Raji (cell line): ENCODE measurements at regions not wholly inside any gene's neighbourhood (a gene's known extent, or its start where the extent isn't known, plus 50 kb on each side); places are given as distances from the start of the nearest gene placed in this dataset.

Source experiments
- POLR2A ChIP-seq: IDR thresholded peaks from 2 replicates; pipeline ENCODE4 v1.6.1; 2011; ENCODE audit warnings: low read depth, low read length, control low read depth; ENCODE audit not compliant: insufficient read depth

- no peak for TF ChIP-seq POLR2A
These were observed 385.2 kb downstream of the TNS3 start for GRCh38 chr7:47196737-47197136.

- no peak for TF ChIP-seq POLR2A
These were observed 385.7 kb downstream of the TNS3 start for GRCh38 chr7:47196106-47196645.

- TF ChIP-seq POLR2A: no peak
These were observed 386.3 kb downstream of the TNS3 start for GRCh38 chr7:47195641-47196040.

- no peak for TF ChIP-seq POLR2A
These were observed 387.3 kb downstream of the TNS3 start for GRCh38 chr7:47194516-47195057.

GRCh38 chr7:47192978-47193377 is 388.9 kb downstream of the TNS3 start:
- no peak for TF ChIP-seq POLR2A

GRCh38 chr7:47191876-47192291 is 390.0 kb downstream of the TNS3 start:
- no peak for TF ChIP-seq POLR2A

GRCh38 chr7:47191316-47191715 is 390.6 kb downstream of the TNS3 start:
- TF ChIP-seq POLR2A: no peak

GRCh38 chr7:47190462-47190861 is 391.4 kb downstream of the TNS3 start:
- no peak for TF ChIP-seq POLR2A

GRCh38 chr7:47188653-47189315 is 393.1 kb downstream of the TNS3 start:
- TF ChIP-seq POLR2A: no peak

- TF ChIP-seq POLR2A: no peak
These were observed 393.8 kb downstream of the TNS3 start for GRCh38 chr7:47188136-47188535.

- no peak for TF ChIP-seq POLR2A
These were observed 395.6 kb downstream of the TNS3 start for GRCh38 chr7:47186316-47186715.

GRCh38 chr7:47185839-47186238 is 396.1 kb downstream of the TNS3 start:
- TF ChIP-seq POLR2A: no peak

- TF ChIP-seq POLR2A: no peak
These were observed 396.7 kb downstream of the TNS3 start for GRCh38 chr7:47185170-47185569.

GRCh38 chr7:47183862-47184590 is 397.9 kb downstream of the TNS3 start:
- no peak for TF ChIP-seq POLR2A

GRCh38 chr7:47181746-47182361 is 400.1 kb downstream of the TNS3 start:
- TF ChIP-seq POLR2A: no peak

- no peak for TF ChIP-seq POLR2A
These were observed 401.4 kb downstream of the TNS3 start for GRCh38 chr7:47180516-47180826.

GRCh38 chr7:47179812-47180515 is 401.9 kb downstream of the TNS3 start:
- no peak for TF ChIP-seq POLR2A
